Nephron (organoid): ENCODE measurements at regions not wholly inside any gene's neighbourhood (a gene's known extent, or its start where the extent isn't known, plus 50 kb on each side); places are given as distances from the start of the nearest gene placed in this dataset.

Experiments
- H3K27ac Mint-ChIP-seq, 3 experiments: 2 replicates each; pipeline ENCODE4 v1.8.0; 2020; ENCODE audit warnings: mixed read lengths in 3 of 3, mild to moderate bottlenecking in 2 of 3, moderate library complexity in 1 of 3
- H3K27me3 Mint-ChIP-seq: 2 replicates; pipeline ENCODE4 v1.8.0; 2021; ENCODE audit warnings: low read depth, mild to moderate bottlenecking, moderate library complexity, mixed read lengths
- H3K36me3 Mint-ChIP-seq: 2 replicates; pipeline ENCODE4 v1.8.0; 2020; ENCODE audit warnings: low read depth, mixed read lengths
- H3K4me1 Mint-ChIP-seq: 2 replicates; pipeline ENCODE4 v1.8.0; 2020; ENCODE audit warnings: mixed read lengths
- H3K4me3 Mint-ChIP-seq, 3 experiments: 2 replicates each; pipeline ENCODE4 v1.8.0; 2020; ENCODE audit warnings: mild to moderate bottlenecking in 3 of 3, mixed read lengths in 3 of 3, moderate library complexity in 2 of 3
- H3K9me3 Mint-ChIP-seq: 2 replicates; pipeline ENCODE4 v1.8.0; 2020; ENCODE audit warnings: mixed read lengths
- TF ChIP-seq, protein P1 (sequence below), 3 experiments: fragments of 200-600 bp; sonication (generic); IDR thresholded peaks; one replicate each; pipeline ENCODE4 v1.5.0; 2021; ENCODE audit warnings: antibody characterized with exemption in 3 of 3; ENCODE audit not compliant: unreplicated experiment in 3 of 3

GRCh38 chr12:125696054-125696453 is 630.8 kb downstream of the AACS start:
- H3K9me3 Mint-ChIP-seq = no peaks in the 10 kb centered on the region
- no peaks in the 10 kb centered on the region for H3K4me1 Mint-ChIP-seq
- H3K36me3 Mint-ChIP-seq = no peaks in the 10 kb centered on the region
- peaks cover 20% of the 10 kb centered on the region for H3K27me3 Mint-ChIP-seq
- no peak overlapping the region for H3K27ac Mint-ChIP-seq
- TF ChIP-seq, protein P1, sequence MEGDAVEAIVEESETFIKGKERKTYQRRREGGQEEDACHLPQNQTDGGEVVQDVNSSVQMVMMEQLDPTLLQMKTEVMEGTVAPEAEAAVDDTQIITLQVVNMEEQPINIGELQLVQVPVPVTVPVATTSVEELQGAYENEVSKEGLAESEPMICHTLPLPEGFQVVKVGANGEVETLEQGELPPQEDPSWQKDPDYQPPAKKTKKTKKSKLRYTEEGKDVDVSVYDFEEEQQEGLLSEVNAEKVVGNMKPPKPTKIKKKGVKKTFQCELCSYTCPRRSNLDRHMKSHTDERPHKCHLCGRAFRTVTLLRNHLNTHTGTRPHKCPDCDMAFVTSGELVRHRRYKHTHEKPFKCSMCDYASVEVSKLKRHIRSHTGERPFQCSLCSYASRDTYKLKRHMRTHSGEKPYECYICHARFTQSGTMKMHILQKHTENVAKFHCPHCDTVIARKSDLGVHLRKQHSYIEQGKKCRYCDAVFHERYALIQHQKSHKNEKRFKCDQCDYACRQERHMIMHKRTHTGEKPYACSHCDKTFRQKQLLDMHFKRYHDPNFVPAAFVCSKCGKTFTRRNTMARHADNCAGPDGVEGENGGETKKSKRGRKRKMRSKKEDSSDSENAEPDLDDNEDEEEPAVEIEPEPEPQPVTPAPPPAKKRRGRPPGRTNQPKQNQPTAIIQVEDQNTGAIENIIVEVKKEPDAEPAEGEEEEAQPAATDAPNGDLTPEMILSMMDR (IDR thresholded peaks at IDR 0.05; ENCODE audit: unreplicated experiment in 3 of 3) = no peak
- no peak overlapping the region for H3K4me3 Mint-ChIP-seq

DNA sequence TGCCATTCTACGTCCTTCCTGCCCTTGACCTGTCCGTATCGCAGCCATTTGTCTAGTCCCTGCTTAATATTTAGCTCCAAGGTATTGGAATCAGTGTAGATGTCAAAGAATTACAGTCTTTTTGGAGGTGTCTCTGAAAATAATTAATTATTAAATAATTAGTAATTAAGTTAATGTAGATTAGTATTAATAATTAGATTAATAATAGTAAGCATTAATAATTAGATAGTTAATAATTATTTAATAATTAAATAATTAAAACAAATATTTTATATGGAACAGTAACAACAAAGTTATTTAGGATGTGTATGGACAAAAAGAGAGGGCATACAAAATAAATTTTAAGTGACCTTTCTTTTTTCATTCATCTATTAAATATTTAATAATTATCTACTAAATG is 639.6 kb downstream of the AACS start:
- no peak overlapping the region for H3K27ac Mint-ChIP-seq
- H3K4me1 Mint-ChIP-seq = no peaks in the 10 kb centered on the region
- H3K27me3 Mint-ChIP-seq = peaks cover 4% of the 10 kb centered on the region
- H3K4me3 Mint-ChIP-seq = no peak overlapping the region
- peaks cover 4% of the 10 kb centered on the region for H3K9me3 Mint-ChIP-seq
- H3K36me3 Mint-ChIP-seq = no peaks in the 10 kb centered on the region
- TF ChIP-seq, protein P1 (IDR thresholded peaks at IDR 0.05; ENCODE audit: unreplicated experiment in 3 of 3) = no peak

- Mint-ChIP-seq H3K9me3 (peaks cover 21% of the 10 kb centered on the region), H3K4me1 (no peaks in the 10 kb centered on the region), H3K27ac (no peak overlapping the region), H3K4me3 (no peak overlapping the region), H3K36me3 (peaks cover 6% of the 10 kb centered on the region), H3K27me3 (peaks cover 4% of the 10 kb centered on the region)
- TF ChIP-seq, protein P1 (IDR thresholded peaks at IDR 0.05; ENCODE audit: unreplicated experiment in 3 of 3) = no peak
Observed at GRCh38 chr12:125720961-125721360, 655.7 kb downstream of the AACS start.

GRCh38 chr12:125734137-125734536 is 668.9 kb downstream of the AACS start:
- H3K27ac Mint-ChIP-seq = no peak overlapping the region
- TF ChIP-seq, protein P1 (IDR thresholded peaks at IDR 0.05; ENCODE audit: unreplicated experiment in 3 of 3) = no peak
- no peaks in the 10 kb centered on the region for H3K4me1 Mint-ChIP-seq
- no peaks in the 10 kb centered on the region for H3K36me3 Mint-ChIP-seq
- H3K9me3 Mint-ChIP-seq = peaks cover 12% of the 10 kb centered on the region
- H3K27me3 Mint-ChIP-seq = no peaks in the 10 kb centered on the region
- no peak overlapping the region for H3K4me3 Mint-ChIP-seq

GRCh38 chr12:125738211-125738610 is 673.0 kb downstream of the AACS start:
- H3K36me3 Mint-ChIP-seq = no peaks in the 10 kb centered on the region
- H3K4me3 Mint-ChIP-seq = no peak overlapping the region
- no peak overlapping the region for H3K27ac Mint-ChIP-seq
- peaks cover 19% of the 10 kb centered on the region for H3K9me3 Mint-ChIP-seq
- H3K27me3 Mint-ChIP-seq = no peaks in the 10 kb centered on the region
- TF ChIP-seq, protein P1 (IDR thresholded peaks at IDR 0.05; ENCODE audit: unreplicated experiment in 3 of 3) = no peak
- no peaks in the 10 kb centered on the region for H3K4me1 Mint-ChIP-seq

GRCh38 chr12:125742413-125742812 is 677.2 kb downstream of the AACS start:
- Mint-ChIP-seq H3K4me3 (no peak overlapping the region), H3K4me1 (no peaks in the 10 kb centered on the region), H3K36me3 (no peaks in the 10 kb centered on the region), H3K27me3 (no peaks in the 10 kb centered on the region), H3K9me3 (peaks cover 10% of the 10 kb centered on the region), H3K27ac (no peak overlapping the region)
- TF ChIP-seq, protein P1 (IDR thresholded peaks at IDR 0.05; ENCODE audit: unreplicated experiment in 3 of 3) = no peak
